Vagina (tissue), 2 donors: ENCODE measurements at regions not wholly inside any gene's neighbourhood (a gene's known extent, or its start where the extent isn't known, plus 50 kb on each side); places are given as distances from the start of the nearest gene placed in this dataset.

Experiments used
- DNase-seq, 2 donors: peaks; one replicate each; pipeline ENCODE4 v3.0.0-alpha.2; 2017; ENCODE audit errors: extremely low spot score in 2 of 2
- H3K27ac ChIP-seq: fragments of 200-600 bp; sonication (generic); one replicate; pipeline ENCODE4 v1.5.1; 2019
- H3K27me3 ChIP-seq: fragments of 200-600 bp; sonication (generic); one replicate; pipeline ENCODE4 v1.5.1; 2019
- H3K36me3 ChIP-seq, 2 donors: fragments of 200-600 bp; sonication (generic); one replicate each; pipeline ENCODE4 v1.5.1; 2017 to 2019
- H3K4me1 ChIP-seq: fragments of 200-600 bp; sonication (generic); one replicate; pipeline ENCODE4 v1.5.1; 2019
- H3K4me3 ChIP-seq, 2 donors: fragments of 200-600 bp; sonication (generic); 1 replicate in 1 of 2; 2 replicates in 1 of 2; pipeline ENCODE4 v1.5.1; 2016 to 2019
- H3K9me3 ChIP-seq: fragments of 200-600 bp; sonication (generic); one replicate; pipeline ENCODE4 v1.5.1; 2019
- CTCF ChIP-seq, 3 experiments: fragments of 450-650 bp in 2 of 3; fragments of 200-600 bp in 1 of 3; sonication (generic) in 1 of 3; IDR thresholded peaks; one replicate each; pipeline ENCODE4 v1.5.1; 2017 to 2019; ENCODE audit warnings: antibody characterized with exemption in 3 of 3, mild to moderate bottlenecking in 2 of 3, moderate library complexity in 2 of 3
- POLR2A ChIP-seq, 2 donors: fragments of 450-650 bp; IDR thresholded peaks; one replicate each; pipeline ENCODE4 v1.6.1; 2017; ENCODE audit warnings: antibody characterized with exemption in 2 of 2, mild to moderate bottlenecking in 2 of 2, moderate library complexity in 2 of 2
- POLR2AphosphoS5 ChIP-seq, 2 donors: sonication (generic); formaldehyde crosslinking; IDR thresholded peaks; one replicate each; pipeline ENCODE4 v1.9.0; 2017; ENCODE audit warnings: antibody characterized with exemption in 2 of 2, mild to moderate bottlenecking in 2 of 2, low read depth in 1 of 2; ENCODE audit not compliant: insufficient read depth in 1 of 2
- intact Hi-C: fragments of 100-400 bp; cut with DNase I; formaldehyde crosslinking; loops from one replicate; pipeline ENCODE4 v1.15.1; 2023

- no peaks in the 10 kb centered on the region for H3K27me3 ChIP-seq
- H3K36me3 ChIP-seq, result no peaks in the 10 kb centered on the region
- H3K27ac ChIP-seq, result no peak overlapping the region
- H3K9me3 ChIP-seq, result no peaks in the 10 kb centered on the region
- no peak overlapping the region for H3K4me3 ChIP-seq
- H3K4me1 ChIP-seq, result peaks cover 7% of the 10 kb centered on the region
- intact Hi-C loops, result no loop called here
- DNase-seq, result no peak
- no peak for TF ChIP-seq POLR2AphosphoS5 (IDR thresholded peaks at IDR 0.05; ENCODE audit: insufficient read depth in 1 of 2, low read depth in 1 of 2)
- TF ChIP-seq CTCF (IDR thresholded peaks at IDR 0.05), result no peak
- TF ChIP-seq POLR2A (IDR thresholded peaks at IDR 0.05), result no peak
Observed at GRCh38 chr3:55300701-55301100, 186.4 kb downstream of the WNT5A start.

GRCh38 chr3:55297706-55298105 is 189.4 kb downstream of the WNT5A start:
- H3K36me3 ChIP-seq, result no peaks in the 10 kb centered on the region
- no peak overlapping the region for H3K4me3 ChIP-seq
- intact Hi-C loops, result no loop called here
- TF ChIP-seq POLR2A (IDR thresholded peaks at IDR 0.05) (no peak), POLR2AphosphoS5 (IDR thresholded peaks at IDR 0.05; ENCODE audit: insufficient read depth in 1 of 2, low read depth in 1 of 2) (no peak)
- no peaks in the 10 kb centered on the region for H3K9me3 ChIP-seq
- DNase-seq, result no peak
- no peaks in the 10 kb centered on the region for H3K4me1 ChIP-seq
- H3K27me3 ChIP-seq, result no peaks in the 10 kb centered on the region
- no peak overlapping the region for H3K27ac ChIP-seq

- intact Hi-C loops, result no loop called here
- no peak overlapping the region for H3K27ac ChIP-seq
- no peak for DNase-seq
- no peaks in the 10 kb centered on the region for H3K9me3 ChIP-seq
- no peaks in the 10 kb centered on the region for H3K4me1 ChIP-seq
- TF ChIP-seq CTCF (IDR thresholded peaks at IDR 0.05) (no peak), POLR2AphosphoS5 (IDR thresholded peaks at IDR 0.05; ENCODE audit: insufficient read depth in 1 of 2, low read depth in 1 of 2) (no peak), POLR2A (IDR thresholded peaks at IDR 0.05) (no peak)
- no peaks in the 10 kb centered on the region for H3K27me3 ChIP-seq
- H3K36me3 ChIP-seq, result no peaks in the 10 kb centered on the region
- no peak overlapping the region for H3K4me3 ChIP-seq
Observed at GRCh38 chr3:55297245-55297644, 189.9 kb downstream of the WNT5A start.

- no peak for TF ChIP-seq POLR2A (IDR thresholded peaks at IDR 0.05)
- TF ChIP-seq CTCF (IDR thresholded peaks at IDR 0.05), result no peak
- no peak for TF ChIP-seq POLR2AphosphoS5 (IDR thresholded peaks at IDR 0.05; ENCODE audit: insufficient read depth in 1 of 2, low read depth in 1 of 2)
- H3K27ac ChIP-seq, result no peak overlapping the region
- intact Hi-C loops, result no loop called here
- H3K36me3 ChIP-seq, result no peaks in the 10 kb centered on the region
- no peaks in the 10 kb centered on the region for H3K4me1 ChIP-seq
- no peaks in the 10 kb centered on the region for H3K27me3 ChIP-seq
- H3K9me3 ChIP-seq, result no peaks in the 10 kb centered on the region
- no peak overlapping the region for H3K4me3 ChIP-seq
- DNase-seq, result no peak
Observed at GRCh38 chr3:55296791-55297190, 190.3 kb downstream of the WNT5A start.

GRCh38 chr3:55296030-55296429 is 191.1 kb downstream of the WNT5A start:
- H3K36me3 ChIP-seq, result no peaks in the 10 kb centered on the region
- no peak for DNase-seq
- H3K4me1 ChIP-seq, result no peaks in the 10 kb centered on the region
- no peak overlapping the region for H3K4me3 ChIP-seq
- no peaks in the 10 kb centered on the region for H3K9me3 ChIP-seq
- no peak overlapping the region for H3K27ac ChIP-seq
- TF ChIP-seq POLR2A (IDR thresholded peaks at IDR 0.05), result no peak
- TF ChIP-seq POLR2AphosphoS5 (IDR thresholded peaks at IDR 0.05; ENCODE audit: insufficient read depth in 1 of 2, low read depth in 1 of 2), result no peak
- no peak for TF ChIP-seq CTCF (IDR thresholded peaks at IDR 0.05)
- intact Hi-C loops, result no loop called here
- H3K27me3 ChIP-seq, result no peaks in the 10 kb centered on the region

- no peaks in the 10 kb centered on the region for H3K4me1 ChIP-seq
- no peaks in the 10 kb centered on the region for H3K27me3 ChIP-seq
- TF ChIP-seq POLR2A (IDR thresholded peaks at IDR 0.05), result no peak
- no peak for TF ChIP-seq POLR2AphosphoS5 (IDR thresholded peaks at IDR 0.05; ENCODE audit: insufficient read depth in 1 of 2, low read depth in 1 of 2)
- TF ChIP-seq CTCF (IDR thresholded peaks at IDR 0.05), result no peak
- intact Hi-C loops, result no loop called here
- no peak overlapping the region for H3K27ac ChIP-seq
- no peak for DNase-seq
- no peak overlapping the region for H3K4me3 ChIP-seq
- H3K9me3 ChIP-seq, result no peaks in the 10 kb centered on the region
- no peaks in the 10 kb centered on the region for H3K36me3 ChIP-seq
Observed at GRCh38 chr3:55294557-55294956, 192.5 kb downstream of the WNT5A start.
